GM23338 (cell line): ENCODE measurements at regions not wholly inside any gene's neighbourhood (a gene's known extent, or its start where the extent isn't known, plus 50 kb on each side); places are given as distances from the start of the nearest gene placed in this dataset.

ENCODE experiments used
- ATAC-seq: fragments of 200-7000 bp; cut with Tn5 transposase; 3 replicates; pipeline ENCODE4 v1.9.1; 2020
- DNase-seq: peaks from one replicate; pipeline ENCODE4 v3.0.0-alpha.2; 2015; ENCODE audit warnings: low spot score
- H2AFZ ChIP-seq: fragments of 200-600 bp; sonication (generic); 2 replicates; pipeline ENCODE4 v1.8.0; 2016; ENCODE audit warnings: antibody characterized with exemption, mild to moderate bottlenecking, moderate library complexity
- H3F3A ChIP-seq: fragments of 200-600 bp; sonication (generic); replicated peaks from 2 replicates; pipeline ENCODE4 v1.8.0; 2017; ENCODE audit warnings: antibody characterized with exemption, mixed run types, low read depth
- H3K27ac ChIP-seq: fragments of 200-600 bp; sonication (generic); 2 replicates; pipeline ENCODE4 v1.6.1; 2016; ENCODE audit warnings: low read depth
- H3K27me3 ChIP-seq: fragments of 200-600 bp; sonication (generic); 2 replicates; pipeline ENCODE4 v1.8.0; 2016; ENCODE audit warnings: mild to moderate bottlenecking, mixed run types, moderate library complexity; ENCODE audit not compliant: insufficient read depth
- H3K36me3 ChIP-seq: fragments of 200-600 bp; sonication (generic); 2 replicates; pipeline ENCODE4 v1.8.0; 2016; ENCODE audit warnings: mild to moderate bottlenecking; ENCODE audit not compliant: insufficient read depth
- H3K4me1 ChIP-seq: fragments of 200-600 bp; sonication (generic); 2 replicates; pipeline ENCODE4 v1.8.0; 2016; ENCODE audit warnings: mild to moderate bottlenecking, moderate library complexity; ENCODE audit not compliant: insufficient read depth
- H3K4me2 ChIP-seq: fragments of 200-600 bp; sonication (generic); 2 replicates; pipeline ENCODE4 v1.7.1; 2017; ENCODE audit warnings: mixed run types
- H3K4me3 ChIP-seq: fragments of 200-600 bp; sonication (generic); 2 replicates; pipeline ENCODE4 v1.6.1; 2016; ENCODE audit warnings: mixed run types
- H3K79me2 ChIP-seq: fragments of 200-600 bp; sonication (generic); replicated peaks from 2 replicates; pipeline ENCODE4 v1.8.0; 2017; ENCODE audit warnings: mild to moderate bottlenecking; ENCODE audit not compliant: insufficient read depth
- H3K9me2 ChIP-seq: fragments of 200-600 bp; sonication (generic); 2 replicates; pipeline ENCODE4 v1.8.0; 2017; ENCODE audit not compliant: insufficient read depth
- H4K20me1 ChIP-seq: fragments of 200-600 bp; sonication (generic); replicated peaks from 2 replicates; pipeline ENCODE4 v1.8.0; 2017; ENCODE audit warnings: mild to moderate bottlenecking; ENCODE audit not compliant: insufficient read depth
- H3K27ac Mint-ChIP-seq: 2 replicates; pipeline ENCODE4 v1.8.0; 2020; ENCODE audit warnings: inconsistent platforms, mild to moderate bottlenecking, moderate library complexity, mixed read lengths
- H3K27me3 Mint-ChIP-seq: 3 replicates; pipeline ENCODE4 v1.8.0; 2022; ENCODE audit warnings: low read depth, mild to moderate bottlenecking, moderate library complexity, mixed read lengths, inconsistent platforms; ENCODE audit not compliant: insufficient read depth, poor library complexity
- H3K36me3 Mint-ChIP-seq: 3 replicates; pipeline ENCODE4 v1.8.0; 2021; ENCODE audit warnings: low read depth, mild to moderate bottlenecking, inconsistent platforms, moderate library complexity, mixed read lengths
- H3K4me1 Mint-ChIP-seq: 3 replicates; pipeline ENCODE4 v1.8.0; 2020; ENCODE audit warnings: mild to moderate bottlenecking, inconsistent platforms, mixed read lengths
- H3K4me3 Mint-ChIP-seq: 3 replicates; pipeline ENCODE4 v1.8.0; 2021; ENCODE audit warnings: moderate library complexity, mild to moderate bottlenecking, inconsistent platforms, mixed read lengths
- H3K9me3 Mint-ChIP-seq: 3 replicates; pipeline ENCODE4 v1.8.0; 2020; ENCODE audit warnings: moderate library complexity, mild to moderate bottlenecking, inconsistent platforms, mixed read lengths
- EZH2 ChIP-seq: fragments of 200-600 bp; sonication (generic); IDR thresholded peaks from one replicate; pipeline ENCODE4 v1.8.0; 2017; ENCODE audit warnings: antibody characterized with exemption, mild to moderate bottlenecking, low read depth; ENCODE audit not compliant: unreplicated experiment
- EZH2phosphoT487 ChIP-seq: fragments of 200-600 bp; sonication (generic); IDR thresholded peaks from one replicate; pipeline ENCODE4 v1.8.1; 2018; ENCODE audit warnings: antibody characterized with exemption; ENCODE audit not compliant: unreplicated experiment
- JUNB ChIP-seq: IDR thresholded peaks from one replicate; pipeline ENCODE4 v1.6.1; 2016; ENCODE audit warnings: antibody characterized with exemption; ENCODE audit not compliant: unreplicated experiment
- NANOG ChIP-seq: IDR thresholded peaks from 2 replicates; pipeline ENCODE4 v1.6.1; 2016; ENCODE audit warnings: antibody characterized with exemption, borderline replicate concordance
- POLR2AphosphoS5 ChIP-seq: IDR thresholded peaks from 2 replicates; pipeline ENCODE4 v1.6.1; 2016; ENCODE audit warnings: antibody characterized with exemption, low read depth
- STAT1 ChIP-seq: IDR thresholded peaks from one replicate; pipeline ENCODE4 v1.6.1; 2016; ENCODE audit warnings: antibody characterized with exemption; ENCODE audit not compliant: unreplicated experiment
- ZNF114 ChIP-seq: fragments of 250-450 bp; sonication (Bioruptor Pico); IDR thresholded peaks from 2 replicates; pipeline ENCODE4 v1.5.0; 2020; ENCODE audit warnings: mild to moderate bottlenecking, moderate library complexity
- ZNF331 ChIP-seq: fragments of 250-450 bp; sonication (Bioruptor Pico); IDR thresholded peaks from 2 replicates; pipeline ENCODE4 v1.5.0; 2020; ENCODE audit warnings: low read depth, mild to moderate bottlenecking, moderate library complexity
- TF ChIP-seq, protein P1 (sequence below): fragments of 250-450 bp; sonication (Bioruptor Pico); IDR thresholded peaks from 2 replicates; pipeline ENCODE4 v1.5.0; 2020; ENCODE audit warnings: mild to moderate bottlenecking, moderate library complexity
- TF ChIP-seq, protein P2 (sequence below): IDR thresholded peaks from one replicate; pipeline ENCODE4 v1.6.1; 2018; ENCODE audit warnings: antibody characterized with exemption; ENCODE audit not compliant: unreplicated experiment
- TF ChIP-seq, protein P3 (sequence below), 2 experiments: fragments of 200-600 bp in 1 of 2; sonication (generic) in 1 of 2; conservative IDR thresholded peaks; 2 replicates each; pipeline versions ENCODE4 v1.5.1 to v1.6.1; 2016 to 2017; ENCODE audit warnings: antibody characterized with exemption in 2 of 2, low read depth in 2 of 2, mild to moderate bottlenecking in 2 of 2, moderate library complexity in 1 of 2
- TF ChIP-seq, protein P4 (sequence below): IDR thresholded peaks from 2 replicates; pipeline ENCODE4 v1.6.1; 2016; ENCODE audit warnings: antibody characterized with exemption

DNA sequence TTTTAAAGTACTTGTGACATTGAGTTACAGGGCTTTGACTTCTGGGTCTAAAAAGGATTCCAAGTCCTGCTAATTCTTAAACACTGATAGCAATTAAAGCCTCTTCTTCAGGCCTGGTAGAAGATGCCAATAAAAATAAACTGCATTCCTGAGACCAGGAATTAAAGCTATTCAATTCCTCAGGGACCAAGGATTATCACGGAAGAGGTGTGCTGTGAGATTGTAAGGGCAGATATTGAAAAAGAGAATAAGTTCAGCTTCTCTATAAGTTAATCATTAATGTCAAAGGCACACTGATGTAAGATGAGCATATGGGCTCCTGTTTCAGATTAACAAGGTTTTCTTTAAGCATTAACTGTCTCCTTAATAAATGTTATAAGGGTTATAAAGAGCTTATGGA, 611.3 kb downstream of the SI start:
- Mint-ChIP-seq H3K36me3 (peaks cover 21% of the 10 kb centered on the region; the same call in 2 of the 3 replicates), H3K9me3 (peaks cover 32% of the 10 kb centered on the region; the same call in 2 of the 3 replicates), H3K27me3 (no peaks in the 10 kb centered on the region), H3K4me3 (no peak overlapping the region), H3K4me1 (no peaks in the 10 kb centered on the region), H3K27ac (no peak overlapping the region)
- Histone ChIP-seq H3F3A (no peaks in the 10 kb centered on the region), H3K4me2 (no peak overlapping the region), H3K9me2 (no peaks in the 10 kb centered on the region), H4K20me1 (no peaks in the 10 kb centered on the region), H3K27ac (no peak overlapping the region), H3K36me3 (peaks cover 8% of the 10 kb centered on the region), H3K79me2 (no peaks in the 10 kb centered on the region), H3K4me1 (no peaks in the 10 kb centered on the region), H2AFZ (no peak overlapping the region), H3K4me3 (no peak overlapping the region), H3K27me3 (no peaks in the 10 kb centered on the region)
- ATAC-seq (no peak), DNase-seq (no peak)
- TF ChIP-seq, protein P1, sequence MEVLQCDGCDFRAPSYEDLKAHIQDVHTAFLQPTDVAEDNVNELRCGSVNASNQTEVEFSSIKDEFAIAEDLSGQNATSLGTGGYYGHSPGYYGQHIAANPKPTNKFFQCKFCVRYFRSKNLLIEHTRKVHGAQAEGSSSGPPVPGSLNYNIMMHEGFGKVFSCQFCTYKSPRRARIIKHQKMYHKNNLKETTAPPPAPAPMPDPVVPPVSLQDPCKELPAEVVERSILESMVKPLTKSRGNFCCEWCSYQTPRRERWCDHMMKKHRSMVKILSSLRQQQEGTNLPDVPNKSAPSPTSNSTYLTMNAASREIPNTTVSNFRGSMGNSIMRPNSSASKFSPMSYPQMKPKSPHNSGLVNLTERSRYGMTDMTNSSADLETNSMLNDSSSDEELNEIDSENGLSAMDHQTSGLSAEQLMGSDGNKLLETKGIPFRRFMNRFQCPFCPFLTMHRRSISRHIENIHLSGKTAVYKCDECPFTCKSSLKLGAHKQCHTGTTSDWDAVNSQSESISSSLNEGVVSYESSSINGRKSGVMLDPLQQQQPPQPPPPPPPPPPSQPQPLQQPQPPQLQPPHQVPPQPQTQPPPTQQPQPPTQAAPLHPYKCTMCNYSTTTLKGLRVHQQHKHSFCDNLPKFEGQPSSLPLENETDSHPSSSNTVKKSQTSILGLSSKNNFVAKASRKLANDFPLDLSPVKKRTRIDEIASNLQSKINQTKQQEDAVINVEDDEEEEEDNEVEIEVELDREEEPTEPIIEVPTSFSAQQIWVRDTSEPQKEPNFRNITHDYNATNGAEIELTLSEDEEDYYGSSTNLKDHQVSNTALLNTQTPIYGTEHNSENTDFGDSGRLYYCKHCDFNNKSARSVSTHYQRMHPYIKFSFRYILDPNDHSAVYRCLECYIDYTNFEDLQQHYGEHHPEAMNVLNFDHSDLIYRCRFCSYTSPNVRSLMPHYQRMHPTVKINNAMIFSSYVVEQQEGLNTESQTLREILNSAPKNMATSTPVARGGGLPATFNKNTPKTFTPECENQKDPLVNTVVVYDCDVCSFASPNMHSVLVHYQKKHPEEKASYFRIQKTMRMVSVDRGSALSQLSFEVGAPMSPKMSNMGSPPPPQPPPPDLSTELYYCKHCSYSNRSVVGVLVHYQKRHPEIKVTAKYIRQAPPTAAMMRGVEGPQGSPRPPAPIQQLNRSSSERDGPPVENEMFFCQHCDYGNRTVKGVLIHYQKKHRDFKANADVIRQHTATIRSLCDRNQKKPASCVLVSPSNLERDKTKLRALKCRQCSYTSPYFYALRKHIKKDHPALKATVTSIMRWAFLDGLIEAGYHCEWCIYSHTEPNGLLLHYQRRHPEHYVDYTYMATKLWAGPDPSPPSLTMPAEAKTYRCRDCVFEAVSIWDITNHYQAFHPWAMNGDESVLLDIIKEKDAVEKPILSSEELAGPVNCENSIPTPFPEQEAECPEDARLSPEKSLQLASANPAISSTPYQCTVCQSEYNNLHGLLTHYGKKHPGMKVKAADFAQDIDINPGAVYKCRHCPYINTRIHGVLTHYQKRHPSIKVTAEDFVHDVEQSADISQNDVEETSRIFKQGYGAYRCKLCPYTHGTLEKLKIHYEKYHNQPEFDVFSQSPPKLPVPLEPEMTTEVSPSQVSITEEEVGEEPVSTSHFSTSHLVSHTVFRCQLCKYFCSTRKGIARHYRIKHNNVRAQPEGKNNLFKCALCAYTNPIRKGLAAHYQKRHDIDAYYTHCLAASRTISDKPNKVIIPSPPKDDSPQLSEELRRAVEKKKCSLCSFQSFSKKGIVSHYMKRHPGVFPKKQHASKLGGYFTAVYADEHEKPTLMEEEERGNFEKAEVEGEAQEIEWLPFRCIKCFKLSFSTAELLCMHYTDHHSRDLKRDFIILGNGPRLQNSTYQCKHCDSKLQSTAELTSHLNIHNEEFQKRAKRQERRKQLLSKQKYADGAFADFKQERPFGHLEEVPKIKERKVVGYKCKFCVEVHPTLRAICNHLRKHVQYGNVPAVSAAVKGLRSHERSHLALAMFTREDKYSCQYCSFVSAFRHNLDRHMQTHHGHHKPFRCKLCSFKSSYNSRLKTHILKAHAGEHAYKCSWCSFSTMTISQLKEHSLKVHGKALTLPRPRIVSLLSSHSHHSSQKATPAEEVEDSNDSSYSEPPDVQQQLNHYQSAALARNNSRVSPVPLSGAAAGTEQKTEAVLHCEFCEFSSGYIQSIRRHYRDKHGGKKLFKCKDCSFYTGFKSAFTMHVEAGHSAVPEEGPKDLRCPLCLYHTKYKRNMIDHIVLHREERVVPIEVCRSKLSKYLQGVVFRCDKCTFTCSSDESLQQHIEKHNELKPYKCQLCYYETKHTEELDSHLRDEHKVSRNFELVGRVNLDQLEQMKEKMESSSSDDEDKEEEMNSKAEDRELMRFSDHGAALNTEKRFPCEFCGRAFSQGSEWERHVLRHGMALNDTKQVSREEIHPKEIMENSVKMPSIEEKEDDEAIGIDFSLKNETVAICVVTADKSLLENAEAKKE (CRISPR knock-in tag) = no peak
- no peak for TF ChIP-seq EZH2phosphoT487
- no peak for TF ChIP-seq POLR2AphosphoS5
- no peak for TF ChIP-seq JUNB
- TF ChIP-seq, protein P2, sequence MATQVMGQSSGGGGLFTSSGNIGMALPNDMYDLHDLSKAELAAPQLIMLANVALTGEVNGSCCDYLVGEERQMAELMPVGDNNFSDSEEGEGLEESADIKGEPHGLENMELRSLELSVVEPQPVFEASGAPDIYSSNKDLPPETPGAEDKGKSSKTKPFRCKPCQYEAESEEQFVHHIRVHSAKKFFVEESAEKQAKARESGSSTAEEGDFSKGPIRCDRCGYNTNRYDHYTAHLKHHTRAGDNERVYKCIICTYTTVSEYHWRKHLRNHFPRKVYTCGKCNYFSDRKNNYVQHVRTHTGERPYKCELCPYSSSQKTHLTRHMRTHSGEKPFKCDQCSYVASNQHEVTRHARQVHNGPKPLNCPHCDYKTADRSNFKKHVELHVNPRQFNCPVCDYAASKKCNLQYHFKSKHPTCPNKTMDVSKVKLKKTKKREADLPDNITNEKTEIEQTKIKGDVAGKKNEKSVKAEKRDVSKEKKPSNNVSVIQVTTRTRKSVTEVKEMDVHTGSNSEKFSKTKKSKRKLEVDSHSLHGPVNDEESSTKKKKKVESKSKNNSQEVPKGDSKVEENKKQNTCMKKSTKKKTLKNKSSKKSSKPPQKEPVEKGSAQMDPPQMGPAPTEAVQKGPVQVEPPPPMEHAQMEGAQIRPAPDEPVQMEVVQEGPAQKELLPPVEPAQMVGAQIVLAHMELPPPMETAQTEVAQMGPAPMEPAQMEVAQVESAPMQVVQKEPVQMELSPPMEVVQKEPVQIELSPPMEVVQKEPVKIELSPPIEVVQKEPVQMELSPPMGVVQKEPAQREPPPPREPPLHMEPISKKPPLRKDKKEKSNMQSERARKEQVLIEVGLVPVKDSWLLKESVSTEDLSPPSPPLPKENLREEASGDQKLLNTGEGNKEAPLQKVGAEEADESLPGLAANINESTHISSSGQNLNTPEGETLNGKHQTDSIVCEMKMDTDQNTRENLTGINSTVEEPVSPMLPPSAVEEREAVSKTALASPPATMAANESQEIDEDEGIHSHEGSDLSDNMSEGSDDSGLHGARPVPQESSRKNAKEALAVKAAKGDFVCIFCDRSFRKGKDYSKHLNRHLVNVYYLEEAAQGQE = no peak
- TF ChIP-seq ZNF114 (CRISPR knock-in tag) = no peak
- no peak for TF ChIP-seq EZH2
- TF ChIP-seq, protein P3, sequence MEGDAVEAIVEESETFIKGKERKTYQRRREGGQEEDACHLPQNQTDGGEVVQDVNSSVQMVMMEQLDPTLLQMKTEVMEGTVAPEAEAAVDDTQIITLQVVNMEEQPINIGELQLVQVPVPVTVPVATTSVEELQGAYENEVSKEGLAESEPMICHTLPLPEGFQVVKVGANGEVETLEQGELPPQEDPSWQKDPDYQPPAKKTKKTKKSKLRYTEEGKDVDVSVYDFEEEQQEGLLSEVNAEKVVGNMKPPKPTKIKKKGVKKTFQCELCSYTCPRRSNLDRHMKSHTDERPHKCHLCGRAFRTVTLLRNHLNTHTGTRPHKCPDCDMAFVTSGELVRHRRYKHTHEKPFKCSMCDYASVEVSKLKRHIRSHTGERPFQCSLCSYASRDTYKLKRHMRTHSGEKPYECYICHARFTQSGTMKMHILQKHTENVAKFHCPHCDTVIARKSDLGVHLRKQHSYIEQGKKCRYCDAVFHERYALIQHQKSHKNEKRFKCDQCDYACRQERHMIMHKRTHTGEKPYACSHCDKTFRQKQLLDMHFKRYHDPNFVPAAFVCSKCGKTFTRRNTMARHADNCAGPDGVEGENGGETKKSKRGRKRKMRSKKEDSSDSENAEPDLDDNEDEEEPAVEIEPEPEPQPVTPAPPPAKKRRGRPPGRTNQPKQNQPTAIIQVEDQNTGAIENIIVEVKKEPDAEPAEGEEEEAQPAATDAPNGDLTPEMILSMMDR (conservative IDR thresholded peaks at IDR 0.05; ENCODE audit: low read depth in 2 of 2) = no peak
- TF ChIP-seq, protein P4, sequence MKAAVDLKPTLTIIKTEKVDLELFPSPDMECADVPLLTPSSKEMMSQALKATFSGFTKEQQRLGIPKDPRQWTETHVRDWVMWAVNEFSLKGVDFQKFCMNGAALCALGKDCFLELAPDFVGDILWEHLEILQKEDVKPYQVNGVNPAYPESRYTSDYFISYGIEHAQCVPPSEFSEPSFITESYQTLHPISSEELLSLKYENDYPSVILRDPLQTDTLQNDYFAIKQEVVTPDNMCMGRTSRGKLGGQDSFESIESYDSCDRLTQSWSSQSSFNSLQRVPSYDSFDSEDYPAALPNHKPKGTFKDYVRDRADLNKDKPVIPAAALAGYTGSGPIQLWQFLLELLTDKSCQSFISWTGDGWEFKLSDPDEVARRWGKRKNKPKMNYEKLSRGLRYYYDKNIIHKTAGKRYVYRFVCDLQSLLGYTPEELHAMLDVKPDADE = no peak
- no peak for TF ChIP-seq STAT1
- no peak for TF ChIP-seq ZNF331
- no peak for TF ChIP-seq NANOG
